ENCODE measurements at regions not wholly inside any gene's neighbourhood (a gene's known extent, or its start where the extent isn't known, plus 50 kb on each side); places are given as distances from the start of the nearest gene placed in this dataset.

DNA sequence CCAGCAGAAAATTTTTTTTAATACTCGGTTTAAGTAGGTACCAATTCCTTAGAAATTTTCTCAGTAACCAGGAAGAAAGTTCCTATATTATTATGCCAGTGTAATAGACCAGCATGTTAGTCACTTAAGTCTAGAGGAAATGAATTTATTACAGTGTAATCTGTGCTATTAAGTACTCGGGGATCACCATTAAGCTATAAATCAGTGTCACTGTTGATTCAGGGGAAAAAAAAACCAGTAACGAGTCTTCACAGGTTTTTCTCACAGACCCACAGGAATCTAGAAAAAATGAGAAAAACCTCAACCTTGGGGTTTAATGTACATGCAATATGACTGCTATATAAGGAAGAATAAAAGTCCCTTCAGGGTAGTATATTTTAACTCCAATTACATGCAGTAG, 138.3 kb upstream of the IL1RAPL2 start:
- TF ChIP-seq, protein P1, sequence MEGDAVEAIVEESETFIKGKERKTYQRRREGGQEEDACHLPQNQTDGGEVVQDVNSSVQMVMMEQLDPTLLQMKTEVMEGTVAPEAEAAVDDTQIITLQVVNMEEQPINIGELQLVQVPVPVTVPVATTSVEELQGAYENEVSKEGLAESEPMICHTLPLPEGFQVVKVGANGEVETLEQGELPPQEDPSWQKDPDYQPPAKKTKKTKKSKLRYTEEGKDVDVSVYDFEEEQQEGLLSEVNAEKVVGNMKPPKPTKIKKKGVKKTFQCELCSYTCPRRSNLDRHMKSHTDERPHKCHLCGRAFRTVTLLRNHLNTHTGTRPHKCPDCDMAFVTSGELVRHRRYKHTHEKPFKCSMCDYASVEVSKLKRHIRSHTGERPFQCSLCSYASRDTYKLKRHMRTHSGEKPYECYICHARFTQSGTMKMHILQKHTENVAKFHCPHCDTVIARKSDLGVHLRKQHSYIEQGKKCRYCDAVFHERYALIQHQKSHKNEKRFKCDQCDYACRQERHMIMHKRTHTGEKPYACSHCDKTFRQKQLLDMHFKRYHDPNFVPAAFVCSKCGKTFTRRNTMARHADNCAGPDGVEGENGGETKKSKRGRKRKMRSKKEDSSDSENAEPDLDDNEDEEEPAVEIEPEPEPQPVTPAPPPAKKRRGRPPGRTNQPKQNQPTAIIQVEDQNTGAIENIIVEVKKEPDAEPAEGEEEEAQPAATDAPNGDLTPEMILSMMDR (IDR thresholded peaks at IDR 0.05; ENCODE audit: low read depth, low read length, missing input control) = no peak
- TF ChIP-seq, protein P2, sequence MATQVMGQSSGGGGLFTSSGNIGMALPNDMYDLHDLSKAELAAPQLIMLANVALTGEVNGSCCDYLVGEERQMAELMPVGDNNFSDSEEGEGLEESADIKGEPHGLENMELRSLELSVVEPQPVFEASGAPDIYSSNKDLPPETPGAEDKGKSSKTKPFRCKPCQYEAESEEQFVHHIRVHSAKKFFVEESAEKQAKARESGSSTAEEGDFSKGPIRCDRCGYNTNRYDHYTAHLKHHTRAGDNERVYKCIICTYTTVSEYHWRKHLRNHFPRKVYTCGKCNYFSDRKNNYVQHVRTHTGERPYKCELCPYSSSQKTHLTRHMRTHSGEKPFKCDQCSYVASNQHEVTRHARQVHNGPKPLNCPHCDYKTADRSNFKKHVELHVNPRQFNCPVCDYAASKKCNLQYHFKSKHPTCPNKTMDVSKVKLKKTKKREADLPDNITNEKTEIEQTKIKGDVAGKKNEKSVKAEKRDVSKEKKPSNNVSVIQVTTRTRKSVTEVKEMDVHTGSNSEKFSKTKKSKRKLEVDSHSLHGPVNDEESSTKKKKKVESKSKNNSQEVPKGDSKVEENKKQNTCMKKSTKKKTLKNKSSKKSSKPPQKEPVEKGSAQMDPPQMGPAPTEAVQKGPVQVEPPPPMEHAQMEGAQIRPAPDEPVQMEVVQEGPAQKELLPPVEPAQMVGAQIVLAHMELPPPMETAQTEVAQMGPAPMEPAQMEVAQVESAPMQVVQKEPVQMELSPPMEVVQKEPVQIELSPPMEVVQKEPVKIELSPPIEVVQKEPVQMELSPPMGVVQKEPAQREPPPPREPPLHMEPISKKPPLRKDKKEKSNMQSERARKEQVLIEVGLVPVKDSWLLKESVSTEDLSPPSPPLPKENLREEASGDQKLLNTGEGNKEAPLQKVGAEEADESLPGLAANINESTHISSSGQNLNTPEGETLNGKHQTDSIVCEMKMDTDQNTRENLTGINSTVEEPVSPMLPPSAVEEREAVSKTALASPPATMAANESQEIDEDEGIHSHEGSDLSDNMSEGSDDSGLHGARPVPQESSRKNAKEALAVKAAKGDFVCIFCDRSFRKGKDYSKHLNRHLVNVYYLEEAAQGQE (IDR thresholded peaks at IDR 0.05) = no peak
- TF ChIP-seq RAD21 (IDR thresholded peaks at IDR 0.05) (no peak), TAF1 (conservative IDR thresholded peaks at IDR 0.05) (no peak), FOXA1 (IDR thresholded peaks at IDR 0.05) (no peak), YY1 (IDR thresholded peaks at IDR 0.05) (no peak), HNF4G (IDR thresholded peaks at IDR 0.05) (no peak)
- TF ChIP-seq, protein P3, sequence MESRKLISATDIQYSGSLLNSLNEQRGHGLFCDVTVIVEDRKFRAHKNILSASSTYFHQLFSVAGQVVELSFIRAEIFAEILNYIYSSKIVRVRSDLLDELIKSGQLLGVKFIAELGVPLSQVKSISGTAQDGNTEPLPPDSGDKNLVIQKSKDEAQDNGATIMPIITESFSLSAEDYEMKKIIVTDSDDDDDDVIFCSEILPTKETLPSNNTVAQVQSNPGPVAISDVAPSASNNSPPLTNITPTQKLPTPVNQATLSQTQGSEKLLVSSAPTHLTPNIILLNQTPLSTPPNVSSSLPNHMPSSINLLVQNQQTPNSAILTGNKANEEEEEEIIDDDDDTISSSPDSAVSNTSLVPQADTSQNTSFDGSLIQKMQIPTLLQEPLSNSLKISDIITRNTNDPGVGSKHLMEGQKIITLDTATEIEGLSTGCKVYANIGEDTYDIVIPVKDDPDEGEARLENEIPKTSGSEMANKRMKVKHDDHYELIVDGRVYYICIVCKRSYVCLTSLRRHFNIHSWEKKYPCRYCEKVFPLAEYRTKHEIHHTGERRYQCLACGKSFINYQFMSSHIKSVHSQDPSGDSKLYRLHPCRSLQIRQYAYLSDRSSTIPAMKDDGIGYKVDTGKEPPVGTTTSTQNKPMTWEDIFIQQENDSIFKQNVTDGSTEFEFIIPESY (IDR thresholded peaks at IDR 0.05) = no peak
